ENCODE measurements at regions not wholly inside any gene's neighbourhood (a gene's known extent, or its start where the extent isn't known, plus 50 kb on each side); places are given as distances from the start of the nearest gene placed in this dataset.
A peak's percentile ranks its signal among the peaks of the same experiment; 100 is the strongest.
"Not testable (repeated sequence)": the region's sequence is repeated elsewhere in the genome, so short reads cannot be mapped to it uniquely, and the experiment has no call there.

DNA sequence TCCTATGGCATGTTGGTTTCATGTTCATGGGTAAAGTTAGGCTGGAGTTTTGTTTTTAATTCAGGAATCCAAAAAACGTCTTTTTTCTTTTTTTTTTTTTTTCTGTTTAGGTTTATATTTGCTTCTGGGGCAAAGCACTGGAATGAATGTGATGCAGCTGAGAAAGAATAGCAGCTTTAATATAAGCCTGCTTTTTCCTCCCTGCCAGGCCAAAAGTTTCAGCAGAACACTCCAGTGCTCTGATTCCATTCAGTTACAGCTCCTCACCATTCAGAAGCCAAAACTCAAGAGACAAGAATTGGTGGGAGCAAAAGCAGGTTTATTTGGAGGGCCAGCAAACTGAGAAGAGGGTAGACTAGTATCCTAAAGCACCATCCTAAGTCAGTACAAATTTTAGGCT is 102.7 kb upstream of the PELI1 start:
- no peaks in the 10 kb centered on the region for H3K9me3 ChIP-seq (ENCODE audit: control insufficient read depth, low read length, poor library complexity, severe bottlenecking)
- Mint-ChIP-seq H3K4me3 (no peak overlapping the region), H3K27me3 (peaks cover 7% of the 10 kb centered on the region), H3K4me1 (peaks cover 7% of the 10 kb centered on the region), H3K36me3 (ENCODE audit: low read depth) (no peaks in the 10 kb centered on the region), H3K27ac (no peak overlapping the region)
- no peak for ATAC-seq
- DNase-seq = no peak

DNA sequence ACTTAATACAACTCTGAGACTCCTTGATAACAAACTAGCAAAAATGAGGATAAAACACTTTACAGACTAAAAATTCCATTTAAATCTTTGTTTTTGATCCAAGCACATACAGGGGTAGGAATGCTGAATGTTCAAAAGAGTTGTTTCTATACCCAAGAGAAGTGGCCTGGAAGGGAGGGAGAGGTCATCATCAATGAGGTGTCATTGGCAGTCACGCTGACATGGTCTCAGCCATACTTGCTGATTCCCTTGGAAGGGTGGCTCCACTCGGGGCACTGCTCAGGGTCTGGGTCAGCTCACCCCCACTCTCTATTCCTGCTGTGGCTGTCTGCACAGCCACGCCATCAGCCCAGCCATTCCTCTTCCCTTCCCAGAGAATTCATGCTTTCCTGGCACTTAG is 105.2 kb upstream of the PELI1 start:
- Mint-ChIP-seq H3K4me3 (no peak overlapping the region), H3K27me3 (peaks cover 15% of the 10 kb centered on the region), H3K27ac (no peak overlapping the region), H3K36me3 (ENCODE audit: low read depth) (peaks cover 2% of the 10 kb centered on the region), H3K4me1 (peaks cover 7% of the 10 kb centered on the region)
- DNase-seq (no peak), ATAC-seq (no peak)
- H3K9me3 ChIP-seq (ENCODE audit: control insufficient read depth, low read length, poor library complexity, severe bottlenecking) = no peaks in the 10 kb centered on the region

DNA sequence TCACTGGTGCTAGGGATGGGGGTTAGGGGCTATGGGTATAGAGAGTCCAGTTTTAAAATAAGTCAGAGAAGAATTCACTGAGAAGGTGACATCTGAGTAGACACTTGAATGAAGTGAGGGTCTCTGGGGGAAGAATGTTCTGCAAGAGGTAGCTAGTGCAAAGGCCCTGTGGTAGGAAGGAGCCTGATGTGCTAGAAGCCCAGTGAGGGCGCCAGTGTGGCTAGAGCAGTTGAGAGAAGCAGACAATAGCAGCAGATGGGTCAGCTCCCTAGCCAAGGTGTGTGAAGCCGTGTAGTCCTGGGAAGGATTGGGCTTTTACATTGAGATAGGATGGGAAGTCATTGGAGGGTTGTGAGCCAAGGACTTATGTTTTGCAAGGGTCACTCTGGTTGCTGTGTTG is 105.8 kb upstream of the PELI1 start:
- Mint-ChIP-seq H3K4me1 (peaks cover 7% of the 10 kb centered on the region), H3K36me3 (ENCODE audit: low read depth) (peaks cover 2% of the 10 kb centered on the region), H3K4me3 (no peak overlapping the region), H3K27me3 (peaks cover 19% of the 10 kb centered on the region), H3K27ac (no peak overlapping the region)
- no peaks in the 10 kb centered on the region for H3K9me3 ChIP-seq (ENCODE audit: control insufficient read depth, low read length, poor library complexity, severe bottlenecking)
- DNase-seq = no peak
- ATAC-seq = no peak

DNA sequence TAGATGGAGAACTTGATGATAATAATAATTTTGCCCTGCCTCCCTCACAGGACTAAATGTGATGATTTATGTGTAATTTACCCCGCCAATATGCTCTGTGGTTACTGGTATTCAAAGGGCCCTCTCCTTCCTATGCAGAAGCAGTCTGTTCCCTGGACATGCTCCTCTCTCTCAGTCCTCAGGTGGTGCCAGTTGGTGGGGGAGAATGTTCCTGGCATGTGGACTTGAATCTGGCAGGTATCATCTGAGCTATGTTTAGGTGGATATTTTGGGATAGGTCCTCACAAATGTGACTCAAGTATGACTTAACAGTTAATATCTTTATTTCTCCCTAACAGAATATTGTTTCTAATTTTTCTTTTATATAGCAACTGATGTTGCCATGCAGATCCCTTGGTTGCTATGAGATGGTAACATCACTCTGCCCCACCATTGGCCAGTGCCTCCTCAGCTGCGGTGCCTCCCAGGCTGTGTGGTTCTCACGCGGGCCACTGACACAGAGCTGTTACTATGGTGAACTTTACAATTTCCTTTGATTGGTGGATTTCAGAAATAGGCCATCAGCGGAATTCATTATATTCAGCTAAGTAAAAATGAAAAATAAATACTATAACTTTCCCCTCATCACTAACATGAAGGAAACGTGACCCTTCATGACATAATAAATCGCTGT is 106.7 kb upstream of the PELI1 start:
- no peak for DNase-seq
- Mint-ChIP-seq H3K4me3 (no peak overlapping the region), H3K27ac (no peak overlapping the region), H3K27me3 (peaks cover 19% of the 10 kb centered on the region), H3K36me3 (ENCODE audit: low read depth) (peaks cover 4% of the 10 kb centered on the region), H3K4me1 (peaks cover 9% of the 10 kb centered on the region)
- no peak for ATAC-seq
- H3K9me3 ChIP-seq (ENCODE audit: control insufficient read depth, low read length, poor library complexity, severe bottlenecking) = no peaks in the 10 kb centered on the region

DNA sequence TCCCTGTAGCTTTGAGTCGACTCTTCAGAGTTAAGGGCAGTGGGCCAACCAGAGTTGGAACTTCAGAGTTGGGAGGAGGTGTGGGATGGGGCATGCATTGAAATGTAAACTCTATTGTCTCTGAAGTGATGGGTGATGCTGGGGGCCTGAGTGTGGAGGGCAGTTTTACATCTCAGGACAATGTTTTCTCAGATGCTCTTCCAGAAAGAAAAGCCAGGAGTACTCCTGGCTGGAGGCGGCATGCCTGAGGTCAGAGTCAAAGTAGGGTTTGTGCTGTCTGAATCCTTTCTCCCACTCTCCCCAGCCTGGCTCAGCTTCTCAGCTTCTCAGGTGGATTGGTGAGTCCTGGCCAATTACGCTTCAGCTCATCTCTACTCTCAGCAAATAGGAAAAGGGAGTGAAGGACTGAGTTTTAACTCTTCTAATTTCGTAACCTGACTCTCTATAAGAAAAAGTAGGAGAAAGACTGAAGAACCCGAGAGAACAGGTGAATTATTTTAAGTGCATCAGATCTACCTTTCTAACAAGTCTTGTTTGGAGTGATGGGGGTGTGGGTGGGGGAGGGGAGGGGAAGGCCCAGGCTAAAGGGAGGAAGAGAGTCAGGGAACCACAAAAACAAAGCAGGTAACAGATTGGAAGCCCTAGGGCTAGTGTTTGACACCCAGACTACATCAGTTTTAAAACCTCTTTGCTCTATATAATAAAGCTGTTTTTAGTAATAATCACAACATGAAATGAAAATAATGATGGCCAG is 107.5 kb upstream of the PELI1 start:
- Mint-ChIP-seq H3K27ac (no peak overlapping the region), H3K27me3 (peaks cover 19% of the 10 kb centered on the region), H3K4me1 (peaks cover 9% of the 10 kb centered on the region), H3K4me3 (no peak overlapping the region), H3K36me3 (ENCODE audit: low read depth) (peaks cover 4% of the 10 kb centered on the region)
- H3K9me3 ChIP-seq (ENCODE audit: control insufficient read depth, low read length, poor library complexity, severe bottlenecking) = no peaks in the 10 kb centered on the region
- no peak for DNase-seq
- ATAC-seq = no peak

DNA sequence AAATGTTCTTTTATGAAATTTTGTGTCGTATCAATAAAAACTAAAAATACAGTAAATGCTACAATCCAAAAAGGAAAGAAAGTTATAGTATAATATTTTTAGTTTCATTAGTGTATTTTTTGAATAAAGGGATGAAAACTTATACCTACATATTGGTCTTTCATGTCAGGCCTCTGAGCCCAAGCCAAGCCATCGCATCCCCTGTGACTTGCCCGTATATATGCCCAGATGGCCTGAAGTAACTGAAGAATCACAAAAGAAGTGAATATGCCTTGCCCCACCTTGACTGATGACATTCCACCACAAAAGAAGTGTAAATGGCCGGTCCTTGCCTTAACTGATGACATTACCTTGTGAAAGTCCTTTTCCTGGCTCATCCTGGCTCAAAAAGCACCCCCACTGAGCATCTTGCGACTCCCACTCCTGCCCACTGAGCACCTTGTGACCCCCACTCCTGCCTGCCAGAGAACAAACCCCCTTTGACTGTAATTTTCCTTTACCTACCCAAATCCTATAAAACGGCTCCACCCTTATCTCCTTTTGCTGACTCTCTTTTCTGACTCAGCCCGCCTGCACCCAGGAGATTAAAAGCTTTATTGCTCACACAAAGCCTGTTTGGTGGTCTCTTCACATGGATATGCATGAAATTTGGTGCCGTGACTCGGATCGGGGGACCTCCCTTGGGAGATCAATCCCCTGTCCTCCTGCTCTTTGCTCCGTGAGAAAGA is 108.2 kb upstream of the PELI1 start:
- H3K4me1 Mint-ChIP-seq = not testable (repeated sequence)

DNA sequence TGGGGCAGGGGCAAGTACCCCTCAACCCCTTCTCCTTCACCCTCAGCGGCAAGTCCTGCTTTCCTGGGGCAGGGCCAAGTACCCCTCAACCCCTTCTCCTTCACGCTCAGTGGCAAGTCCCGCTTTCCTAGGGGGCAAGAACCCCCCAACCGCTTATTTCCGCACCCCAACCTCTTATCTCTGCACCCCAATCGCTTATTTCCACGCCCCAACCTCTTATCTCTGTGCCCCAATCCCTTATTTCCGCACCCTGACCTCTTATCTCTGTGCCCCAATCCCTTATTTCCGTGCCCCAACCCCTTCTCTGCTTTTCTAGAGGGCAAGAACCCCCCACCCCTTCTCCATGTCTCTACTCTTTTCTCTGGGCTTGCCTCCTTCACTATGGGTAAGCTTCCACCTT is 109.2 kb upstream of the PELI1 start:
- not testable (repeated sequence) for H3K4me1 Mint-ChIP-seq; H3K9me3 ChIP-seq (ENCODE audit: control insufficient read depth, low read length, poor library complexity, severe bottlenecking); H3K36me3 Mint-ChIP-seq (ENCODE audit: low read depth); H3K4me3 Mint-ChIP-seq; H3K27ac Mint-ChIP-seq; ATAC-seq; DNase-seq
- peaks cover 19% of the 10 kb centered on the region for H3K27me3 Mint-ChIP-seq

More for the DNA sequence above, 108.2 kb upstream of the PELI1 start:
- DNase-seq; H3K27ac Mint-ChIP-seq; H3K9me3 ChIP-seq (ENCODE audit: control insufficient read depth, low read length, poor library complexity, severe bottlenecking); ATAC-seq; H3K4me3 Mint-ChIP-seq; H3K36me3 Mint-ChIP-seq (ENCODE audit: low read depth): not testable (repeated sequence)
- peaks cover 19% of the 10 kb centered on the region for H3K27me3 Mint-ChIP-seq

DNA sequence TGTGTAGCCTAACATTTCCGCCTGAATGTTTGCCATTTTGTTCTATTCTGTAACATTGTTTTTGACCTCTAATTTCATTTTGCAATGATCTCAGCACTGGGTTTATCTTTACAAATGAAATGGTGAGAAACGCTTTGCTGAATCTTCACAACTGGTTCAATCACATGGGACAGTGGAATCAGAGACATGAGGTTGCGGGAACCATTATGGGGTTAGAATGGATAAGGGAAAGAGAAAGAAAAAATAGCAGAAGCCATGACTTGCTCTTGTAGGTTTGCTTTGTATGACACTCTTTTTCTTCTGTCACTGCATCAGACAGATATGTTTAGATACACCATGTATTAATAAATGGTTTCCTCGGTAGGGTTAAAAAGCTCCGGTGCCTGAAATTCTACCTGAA is 114.3 kb upstream of the PELI1 start:
- H3K4me3 Mint-ChIP-seq = no peak overlapping the region
- peaks cover 8% of the 10 kb centered on the region for H3K27me3 Mint-ChIP-seq
- H3K27ac Mint-ChIP-seq = no peak overlapping the region
- no peak for DNase-seq
- no peak for ATAC-seq
- H3K36me3 Mint-ChIP-seq (ENCODE audit: low read depth) = peaks cover 3% of the 10 kb centered on the region
- peaks cover 11% of the 10 kb centered on the region for H3K4me1 Mint-ChIP-seq
- no peaks in the 10 kb centered on the region for H3K9me3 ChIP-seq (ENCODE audit: control insufficient read depth, low read length, poor library complexity, severe bottlenecking)

DNA sequence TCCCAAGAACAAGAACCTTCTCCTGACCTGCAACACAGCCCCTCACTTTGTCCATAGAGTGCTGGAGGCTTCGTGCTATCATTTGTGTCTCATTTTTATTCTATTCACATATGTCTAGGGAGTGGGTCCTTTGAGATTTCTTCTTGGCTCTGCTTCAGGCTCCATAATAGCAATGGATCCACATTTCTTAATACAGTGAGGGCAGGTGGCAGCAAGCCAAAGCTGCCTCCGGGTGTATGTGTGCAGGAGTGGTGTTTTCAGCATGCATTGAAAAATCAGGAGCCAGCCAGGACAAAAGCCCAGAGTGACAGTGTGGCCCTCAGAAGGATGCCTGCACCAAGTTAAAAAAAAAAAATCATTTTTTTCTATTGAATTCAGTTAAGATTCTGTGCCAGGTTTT is 115.1 kb upstream of the PELI1 start:
- no peak overlapping the region for H3K27ac Mint-ChIP-seq
- ATAC-seq = no peak
- no peaks in the 10 kb centered on the region for H3K9me3 ChIP-seq (ENCODE audit: control insufficient read depth, low read length, poor library complexity, severe bottlenecking)
- no peak overlapping the region for H3K4me3 Mint-ChIP-seq
- H3K36me3 Mint-ChIP-seq (ENCODE audit: low read depth) = peaks cover 3% of the 10 kb centered on the region
- peaks cover 5% of the 10 kb centered on the region for H3K27me3 Mint-ChIP-seq
- no peak for DNase-seq
- H3K4me1 Mint-ChIP-seq = peaks cover 11% of the 10 kb centered on the region

DNA sequence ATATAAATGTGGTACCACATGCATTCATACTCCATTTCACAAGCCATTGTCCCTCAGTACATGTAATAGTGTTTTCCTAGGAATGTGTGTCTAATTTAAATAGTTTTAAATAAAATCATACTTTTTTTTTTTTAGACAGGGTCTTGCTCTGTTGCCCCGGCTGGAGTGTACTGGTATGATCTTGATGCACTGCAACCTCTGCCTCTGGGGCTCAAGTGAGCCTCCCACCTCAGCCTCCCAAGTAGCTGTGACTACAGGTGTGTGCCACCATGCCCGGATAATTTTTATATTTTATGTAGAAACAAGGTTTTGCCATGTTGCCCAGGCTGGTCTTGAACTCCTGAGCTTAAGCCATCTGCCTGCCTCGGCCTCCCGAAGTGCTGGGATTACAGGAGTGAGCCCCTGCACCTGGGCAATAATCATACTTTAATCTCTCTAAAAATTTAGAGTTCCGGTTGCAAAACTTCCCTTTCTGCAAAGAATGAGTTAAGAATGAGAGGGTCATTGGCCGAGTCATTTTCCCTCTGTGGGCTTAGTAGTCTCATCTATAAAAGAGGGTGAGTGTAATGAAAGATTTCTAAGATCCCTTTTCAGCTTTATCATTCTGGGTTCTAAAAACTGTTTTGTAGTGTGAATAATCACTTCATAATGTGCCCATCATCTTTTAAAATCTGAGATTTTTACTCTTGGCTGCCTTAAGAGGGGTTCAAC is 116.0 kb upstream of the PELI1 start:
- H3K4me3 Mint-ChIP-seq = peak overlapping the region; percentile 77
- ATAC-seq = no peak
- no peaks in the 10 kb centered on the region for H3K9me3 ChIP-seq (ENCODE audit: control insufficient read depth, low read length, poor library complexity, severe bottlenecking)
- peak overlapping the region; percentile 86 for H3K27ac Mint-ChIP-seq
- no peaks in the 10 kb centered on the region for H3K27me3 Mint-ChIP-seq
- peaks cover 14% of the 10 kb centered on the region for H3K4me1 Mint-ChIP-seq
- DNase-seq = no peak
- peaks cover 3% of the 10 kb centered on the region for H3K36me3 Mint-ChIP-seq (ENCODE audit: low read depth)

DNA sequence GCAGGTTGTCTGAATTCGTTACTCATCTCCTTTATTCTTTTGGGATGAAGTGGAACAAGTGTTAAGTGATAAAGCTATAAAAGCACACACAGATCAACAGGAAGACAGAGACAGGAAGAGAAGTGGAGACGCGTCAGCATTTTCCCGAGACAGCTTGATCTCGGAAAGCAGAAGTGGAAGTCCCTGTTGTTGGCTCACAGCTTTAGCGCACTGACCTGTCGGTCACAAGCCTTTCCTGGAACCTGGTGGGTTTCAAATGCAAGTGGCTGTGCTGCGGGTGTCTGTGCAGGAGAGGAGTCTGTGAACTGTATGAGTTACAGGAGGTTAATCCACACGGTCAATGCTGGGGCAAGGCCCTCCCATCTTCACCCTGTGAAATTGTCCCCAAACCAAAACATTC is 116.6 kb upstream of the PELI1 start:
- no peaks in the 10 kb centered on the region for H3K27me3 Mint-ChIP-seq
- H3K4me3 Mint-ChIP-seq = peak overlapping the region; percentile 77
- peak; percentile 68 for ATAC-seq
- no peaks in the 10 kb centered on the region for H3K36me3 Mint-ChIP-seq (ENCODE audit: low read depth)
- H3K9me3 ChIP-seq (ENCODE audit: control insufficient read depth, low read length, poor library complexity, severe bottlenecking) = no peaks in the 10 kb centered on the region
- no peak for DNase-seq
- peaks cover 12% of the 10 kb centered on the region for H3K4me1 Mint-ChIP-seq
- peak overlapping the region; percentile 86 for H3K27ac Mint-ChIP-seq

DNA sequence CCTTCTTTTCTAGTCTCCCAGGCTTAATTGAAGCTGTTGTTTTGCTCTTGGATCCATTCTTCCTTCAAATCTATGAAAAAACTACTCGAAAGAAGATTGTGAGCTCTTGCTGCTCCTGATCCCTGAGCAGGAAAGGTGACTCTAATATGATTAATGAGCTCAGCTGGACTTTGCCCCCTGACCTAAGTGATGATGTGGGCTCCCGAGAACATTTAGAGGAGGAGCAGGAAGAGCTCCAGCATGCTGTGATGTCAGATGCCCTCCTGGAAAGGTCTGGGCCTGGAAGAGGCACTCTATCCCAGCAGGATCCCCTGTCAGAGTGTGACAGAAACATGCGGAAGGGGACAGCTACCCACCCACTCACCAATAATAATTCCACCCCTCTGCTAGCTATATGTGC is 117.9 kb upstream of the PELI1 start:
- Mint-ChIP-seq H3K27me3 (no peaks in the 10 kb centered on the region), H3K36me3 (ENCODE audit: low read depth) (no peaks in the 10 kb centered on the region), H3K4me1 (peaks cover 12% of the 10 kb centered on the region), H3K4me3 (no peak overlapping the region), H3K27ac (no peak overlapping the region)
- no peak for ATAC-seq
- DNase-seq = no peak
- no peaks in the 10 kb centered on the region for H3K9me3 ChIP-seq (ENCODE audit: control insufficient read depth, low read length, poor library complexity, severe bottlenecking)

DNA sequence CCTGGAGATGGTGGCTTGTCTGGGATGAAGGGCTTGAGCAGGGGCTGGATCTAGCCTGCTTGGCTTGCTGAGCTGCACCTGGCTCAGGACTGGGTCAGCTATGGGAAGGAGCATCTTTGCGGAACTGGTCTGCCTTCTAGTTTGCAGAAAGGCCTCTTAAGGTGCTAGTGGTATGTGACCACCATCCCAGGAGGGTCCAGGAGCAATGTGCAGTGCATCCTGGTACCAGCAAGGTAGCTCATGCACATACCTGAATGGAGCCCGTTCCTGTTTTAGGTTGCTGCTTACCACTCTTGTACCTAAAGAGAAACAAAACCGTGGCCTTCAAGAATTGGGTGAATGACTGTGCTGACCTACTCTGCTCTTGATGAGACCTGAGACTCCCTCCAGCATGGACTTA is 118.6 kb upstream of the PELI1 start:
- peaks cover 12% of the 10 kb centered on the region for H3K4me1 Mint-ChIP-seq
- DNase-seq (no peak), ATAC-seq (no peak)
- no peaks in the 10 kb centered on the region for H3K9me3 ChIP-seq (ENCODE audit: control insufficient read depth, low read length, poor library complexity, severe bottlenecking)
- no peaks in the 10 kb centered on the region for H3K27me3 Mint-ChIP-seq
- H3K36me3 Mint-ChIP-seq (ENCODE audit: low read depth) = no peaks in the 10 kb centered on the region
- H3K27ac Mint-ChIP-seq = no peak overlapping the region
- no peak overlapping the region for H3K4me3 Mint-ChIP-seq
